HL-60 (cell line): ENCODE measurements at regions not wholly inside any gene's neighbourhood (a gene's known extent, or its start where the extent isn't known, plus 50 kb on each side); places are given as distances from the start of the nearest gene placed in this dataset.
"Not testable (repeated sequence)": the region's sequence is repeated elsewhere in the genome, so short reads cannot be mapped to it uniquely, and the experiment has no call there.

Experiments
- DNase-seq, 2 experiments: peaks; one replicate each; pipeline ENCODE4 v3.0.0-alpha.2; 2010 to 2020; ENCODE audit warnings: low read depth in 1 of 2, low spot score in 1 of 2
- H3K27ac ChIP-seq: fragments of 250-450 bp; sonication (Bioruptor Pico); replicated peaks from 2 replicates; pipeline ENCODE4 v1.5.1; 2020; ENCODE audit warnings: mild to moderate bottlenecking, moderate library complexity
- H3K27me3 ChIP-seq: fragments of 250-450 bp; sonication (Bioruptor Pico); 2 replicates; pipeline ENCODE4 v1.5.1; 2021; ENCODE audit warnings: mild to moderate bottlenecking, moderate library complexity; ENCODE audit not compliant: insufficient read depth, poor library complexity, severe bottlenecking
- H3K4me3 ChIP-seq: replicated peaks from 2 replicates; pipeline ENCODE4 v1.5.1; 2011; ENCODE audit warnings: mild to moderate bottlenecking, control low read depth, low read length; ENCODE audit not compliant: insufficient read depth
- CTCF ChIP-seq: IDR thresholded peaks from one replicate; pipeline ENCODE4 v1.5.1; 2011; ENCODE audit warnings: low read length, control low read depth, inconsistent platforms; ENCODE audit not compliant: insufficient read depth
- GABPA ChIP-seq: IDR thresholded peaks from 2 replicates; pipeline ENCODE4 v1.6.1; 2012; ENCODE audit warnings: low read depth
- POLR2AphosphoS5 ChIP-seq: IDR thresholded peaks from 2 replicates; pipeline ENCODE4 v1.6.1; 2012; ENCODE audit warnings: low read depth
- REST ChIP-seq: IDR thresholded peaks from 2 replicates; pipeline ENCODE4 v1.6.1; 2012; ENCODE audit warnings: low read depth; ENCODE audit not compliant: insufficient replicate concordance
- SPI1 ChIP-seq: IDR thresholded peaks from 2 replicates; pipeline ENCODE4 v1.6.1; 2012; ENCODE audit warnings: low read depth, mild to moderate bottlenecking, borderline replicate concordance

GRCh38 chr15:77832874-77833273 lies 200.2 kb upstream of the LINGO1 start:
- no peak overlapping the region for H3K4me3 ChIP-seq

GRCh38 chr15:77831986-77832385 lies 199.3 kb upstream of the LINGO1 start:
- H3K4me3 ChIP-seq = no peak overlapping the region
- no peak overlapping the region for H3K27ac ChIP-seq
- no peaks in the 10 kb centered on the region for H3K27me3 ChIP-seq
- TF ChIP-seq POLR2AphosphoS5 (no peak), CTCF (no peak), GABPA (no peak), REST (no peak), SPI1 (no peak)
- DNase-seq = no peak

More at GRCh38 chr15:77832874-77833273, 200.2 kb upstream of the LINGO1 start:
- DNase-seq = no peak
- H3K27me3 ChIP-seq = no peaks in the 10 kb centered on the region
- TF ChIP-seq POLR2AphosphoS5 (no peak), SPI1 (no peak), CTCF (no peak), REST (no peak), GABPA (no peak)
- no peak overlapping the region for H3K27ac ChIP-seq

- no peak for DNase-seq
- H3K27ac ChIP-seq = no peak overlapping the region
- H3K4me3 ChIP-seq = no peak overlapping the region
- no peaks in the 10 kb centered on the region for H3K27me3 ChIP-seq
- no peak for TF ChIP-seq POLR2AphosphoS5
- no peak for TF ChIP-seq CTCF
- TF ChIP-seq REST = no peak
- TF ChIP-seq GABPA = no peak
- TF ChIP-seq SPI1 = no peak
These were observed 197.3 kb upstream of the LINGO1 start for GRCh38 chr15:77830051-77830468.

GRCh38 chr15:77829331-77829730 lies 196.6 kb upstream of the LINGO1 start:
- DNase-seq, H3K4me3 ChIP-seq, H3K27me3 ChIP-seq, H3K27ac ChIP-seq: not testable (repeated sequence)
